Mesodermal cell (in vitro differentiated cells): ENCODE measurements at regions not wholly inside any gene's neighbourhood (a gene's known extent, or its start where the extent isn't known, plus 50 kb on each side); places are given as distances from the start of the nearest gene placed in this dataset.
A peak's percentile ranks its signal among the peaks of the same experiment; 100 is the strongest.
"Not testable (repeated sequence)": the region's sequence is repeated elsewhere in the genome, so short reads cannot be mapped to it uniquely, and the experiment has no call there.

Experiments used
- H3K27ac ChIP-seq: 2 replicates; pipeline ENCODE4 v1.7.0; 2013; ENCODE audit warnings: mild to moderate bottlenecking, low read depth, low read length, moderate library complexity; ENCODE audit not compliant: severe bottlenecking
- H3K36me3 ChIP-seq: 2 replicates; pipeline ENCODE4 v1.7.1; 2013; ENCODE audit warnings: mild to moderate bottlenecking, low read length, moderate library complexity; ENCODE audit not compliant: control insufficient read depth, insufficient read depth
- H3K4me1 ChIP-seq: one replicate; pipeline ENCODE4 v1.7.1; 2013; ENCODE audit warnings: mild to moderate bottlenecking, low read length; ENCODE audit not compliant: insufficient read depth, control insufficient read depth, poor library complexity, severe bottlenecking
- H3K4me3 ChIP-seq: 2 replicates; pipeline ENCODE4 v1.7.0; 2013; ENCODE audit warnings: low read length, control low read depth, mild to moderate bottlenecking; ENCODE audit not compliant: insufficient read depth, poor library complexity, severe bottlenecking; ENCODE audit errors: extremely low read depth
- H3K9me3 ChIP-seq: 2 replicates; pipeline ENCODE4 v1.7.1; 2013; ENCODE audit warnings: mild to moderate bottlenecking, low read length, moderate library complexity; ENCODE audit not compliant: control insufficient read depth
- WGBS, 2 experiments: methylation state at CpG; one replicate each; pipeline ENCODE4 v1.1.5; 2013; ENCODE audit warnings: missing lambda C conversion rate in 2 of 2; ENCODE audit not compliant: insufficient coverage in 2 of 2; 5-methylcytosine and 5-hydroxymethylcytosine counted together

DNA sequence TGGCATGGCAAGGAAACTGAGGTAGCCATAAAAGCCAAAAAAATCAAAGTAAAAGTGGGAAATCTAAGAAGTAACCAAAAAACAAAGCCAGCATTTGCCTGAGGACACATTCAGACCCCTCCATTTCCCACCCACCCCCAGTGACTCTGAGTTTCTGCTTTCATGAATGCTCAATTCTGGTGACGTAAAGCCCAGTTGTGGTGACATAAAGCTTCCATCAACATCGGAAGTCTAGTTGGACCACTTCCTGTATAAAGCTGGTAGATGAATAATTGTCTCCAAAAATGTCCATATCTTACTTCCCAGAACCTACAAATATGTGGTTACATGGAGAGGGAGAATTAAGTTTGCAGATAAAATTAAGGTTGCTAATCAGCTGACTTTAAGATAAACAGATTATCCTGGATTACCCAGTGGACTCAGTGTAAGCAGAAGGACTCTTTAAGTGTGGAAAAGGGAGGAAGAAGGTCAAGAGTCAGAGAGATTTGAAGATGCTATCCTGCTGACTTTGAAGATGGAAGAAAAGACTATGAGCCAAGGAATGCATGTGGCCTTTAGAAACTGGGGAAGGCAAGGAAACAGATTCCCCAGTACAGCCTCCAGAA lies 62.0 kb upstream of the ST3GAL6 start:
- Histone ChIP-seq H3K4me3 (no peak overlapping the region), H3K9me3 (no peaks in the 10 kb centered on the region), H3K36me3 (no peaks in the 10 kb centered on the region), H3K27ac (no peak overlapping the region), H3K4me1 (no peaks in the 10 kb centered on the region)
- WGBS, 2 experiments = no CpG with 5 or more reads among the region's 2 CpGs

DNA sequence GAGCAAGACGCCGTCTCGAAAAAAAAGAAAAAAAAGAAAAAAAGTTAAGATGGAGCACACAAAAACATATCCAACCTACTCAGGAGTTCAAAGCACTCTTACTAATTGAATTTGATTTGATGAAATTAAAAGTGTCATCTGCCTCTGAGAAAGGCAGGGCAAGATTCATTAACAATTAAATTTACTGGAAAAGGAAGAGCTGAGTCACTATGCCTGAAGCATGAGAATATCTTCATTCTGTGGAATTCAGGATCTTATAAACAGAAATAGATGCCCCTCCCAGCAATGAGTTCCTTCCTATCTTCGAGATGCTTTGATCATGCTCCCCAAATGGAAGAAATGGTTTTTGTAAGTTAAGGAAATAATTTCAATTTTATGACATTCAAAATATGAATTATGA lies 61.0 kb upstream of the ST3GAL6 start:
- H3K9me3 ChIP-seq = no peaks in the 10 kb centered on the region
- H3K4me1 ChIP-seq = no peaks in the 10 kb centered on the region
- no peaks in the 10 kb centered on the region for H3K36me3 ChIP-seq
- no peak overlapping the region for H3K4me3 ChIP-seq
- no peak overlapping the region for H3K27ac ChIP-seq
- no CpG with 5 or more reads among the region's 4 CpGs for WGBS, 2 experiments

DNA sequence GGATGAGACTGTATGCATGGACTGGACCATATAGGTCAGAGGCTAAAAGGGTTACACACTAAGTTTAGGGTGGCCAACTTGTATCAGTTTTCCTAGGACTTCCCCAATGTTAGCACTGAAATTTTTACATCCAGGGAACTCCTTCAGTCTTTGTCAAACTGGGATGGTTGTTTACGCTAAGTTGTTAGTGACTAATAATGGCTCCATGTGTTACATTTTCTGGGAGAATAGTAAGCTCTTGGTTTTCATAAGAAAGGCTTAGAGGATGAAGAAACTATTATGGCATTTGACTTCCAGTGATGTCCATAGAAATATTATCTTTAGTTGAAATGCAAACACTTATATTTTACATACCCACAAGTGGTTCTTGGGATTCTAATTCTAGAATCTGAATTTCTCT lies 57.9 kb upstream of the ST3GAL6 start:
- no peaks in the 10 kb centered on the region for H3K36me3 ChIP-seq
- no peaks in the 10 kb centered on the region for H3K9me3 ChIP-seq
- peaks cover 11% of the 10 kb centered on the region for H3K4me1 ChIP-seq
- no peak overlapping the region for H3K27ac ChIP-seq
- H3K4me3 ChIP-seq = no peak overlapping the region
- WGBS, 2 experiments = 78 to 100% methylated on average over 1 of the region's 1 CpG

DNA sequence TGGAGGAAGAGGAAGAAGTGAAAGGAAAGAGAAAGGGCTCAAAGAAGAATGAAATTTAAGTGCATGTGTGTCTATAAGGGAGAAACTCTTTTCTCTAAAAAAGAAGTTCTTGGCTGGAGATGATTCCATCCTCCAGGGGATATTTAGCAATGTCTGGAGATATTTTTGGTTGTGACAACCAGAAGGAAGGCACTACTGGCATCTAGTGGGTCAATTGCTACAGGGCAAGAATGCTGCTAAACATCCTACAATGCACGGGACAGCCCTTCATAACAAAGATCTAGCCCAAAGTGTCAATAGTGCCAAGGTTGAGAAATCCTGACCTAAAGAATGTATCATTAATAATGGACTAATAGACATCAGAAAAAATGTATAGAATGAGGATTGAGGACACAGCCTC lies 57.4 kb upstream of the ST3GAL6 start:
- Histone ChIP-seq H3K4me1 (peaks cover 12% of the 10 kb centered on the region), H3K4me3 (no peak overlapping the region), H3K27ac (no peak overlapping the region), H3K36me3 (no peaks in the 10 kb centered on the region), H3K9me3 (no peaks in the 10 kb centered on the region)
- whole genome bisulfite sequencing, 2 experiments = 83% methylated on average over 1 of the region's 1 CpG; no CpG with 5 or more reads in 1 of the 2 experiments

DNA sequence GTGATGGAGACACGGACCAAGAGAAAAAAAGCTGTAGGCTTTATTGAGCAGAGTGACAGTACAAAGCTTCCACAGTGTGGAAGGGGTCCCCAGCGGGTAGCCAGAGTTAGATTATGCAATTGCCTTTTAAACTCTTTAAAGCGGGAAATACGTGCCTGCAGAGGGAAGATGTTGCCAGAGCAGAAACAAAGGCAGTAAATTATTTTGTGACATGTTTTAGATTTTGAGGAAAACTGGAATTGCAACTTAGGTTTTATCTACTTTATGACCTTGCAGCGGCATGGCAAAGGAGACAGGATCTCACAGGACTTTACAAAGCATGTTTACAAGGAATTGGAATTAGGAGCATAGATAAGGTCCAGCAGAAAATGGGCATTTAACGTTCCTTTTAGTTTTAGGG lies 54.5 kb upstream of the ST3GAL6 start:
- not testable (repeated sequence) for H3K9me3 ChIP-seq, H3K36me3 ChIP-seq, H3K4me3 ChIP-seq
- 20 to 28% methylated on average over 4 to 5 of the region's 6 CpGs for WGBS, 2 experiments
- peaks cover 14% of the 10 kb centered on the region for H3K4me1 ChIP-seq
- H3K27ac ChIP-seq = peak overlapping the region; percentile 71

DNA sequence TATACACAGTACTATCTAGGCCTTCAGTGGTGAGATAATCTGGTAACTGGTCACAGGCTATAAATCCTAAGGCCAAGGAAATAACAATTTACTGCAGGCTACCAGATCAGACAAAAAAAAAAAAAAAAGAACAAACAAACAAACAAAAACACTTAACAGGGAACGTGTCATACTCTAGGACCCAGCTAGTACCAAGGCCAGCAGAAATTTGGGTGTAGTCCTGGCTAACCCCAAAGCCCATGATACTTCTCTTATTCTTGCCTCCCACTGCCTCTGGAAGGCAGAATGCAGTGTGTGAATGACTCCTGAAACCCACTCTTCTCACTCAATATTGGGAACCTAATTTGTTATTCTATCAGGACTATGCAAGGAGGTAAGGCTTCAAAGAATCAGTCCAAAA lies 53.7 kb upstream of the ST3GAL6 start:
- Histone ChIP-seq H3K4me3 (no peak overlapping the region), H3K36me3 (no peaks in the 10 kb centered on the region), H3K27ac (peak overlapping the region; percentile 71), H3K9me3 (peaks cover 4% of the 10 kb centered on the region), H3K4me1 (peaks cover 14% of the 10 kb centered on the region)
- WGBS, 2 experiments = no CpG with 5 or more reads among the region's 1 CpG

DNA sequence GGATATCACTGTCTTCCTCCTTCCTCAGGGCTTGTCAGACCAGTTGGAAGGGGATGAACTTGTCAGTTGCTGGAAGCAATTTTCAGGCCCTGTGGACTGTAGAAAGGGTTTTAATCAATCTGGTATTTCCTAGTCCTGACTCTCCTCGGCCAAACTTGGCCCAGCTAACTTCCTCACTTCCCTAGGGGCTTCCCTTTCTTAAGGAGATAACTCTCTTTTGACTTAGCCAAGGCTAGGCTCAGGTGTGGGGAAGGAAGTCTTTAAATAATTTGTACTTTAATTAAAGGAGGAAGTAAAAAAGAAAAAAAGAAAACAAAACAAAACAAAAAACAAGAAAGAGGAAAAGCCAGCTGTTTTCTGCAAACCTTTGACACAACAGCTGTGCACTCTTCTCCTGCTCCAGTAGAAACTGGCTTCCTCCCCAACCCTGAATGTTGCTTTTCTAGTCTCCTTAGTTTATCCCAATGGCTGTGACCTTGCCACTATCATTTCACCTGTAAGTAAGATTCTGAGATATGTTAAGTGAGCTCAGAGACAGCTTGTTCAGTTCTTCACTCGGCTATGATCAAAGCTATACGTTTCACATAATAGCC lies 53.0 kb upstream of the ST3GAL6 start:
- H3K9me3 ChIP-seq = peaks cover 4% of the 10 kb centered on the region
- WGBS, 2 experiments = no CpG with 5 or more reads among the region's 3 CpGs
- H3K4me3 ChIP-seq = no peak overlapping the region
- H3K36me3 ChIP-seq = no peaks in the 10 kb centered on the region
- no peak overlapping the region for H3K27ac ChIP-seq
- peaks cover 14% of the 10 kb centered on the region for H3K4me1 ChIP-seq

DNA sequence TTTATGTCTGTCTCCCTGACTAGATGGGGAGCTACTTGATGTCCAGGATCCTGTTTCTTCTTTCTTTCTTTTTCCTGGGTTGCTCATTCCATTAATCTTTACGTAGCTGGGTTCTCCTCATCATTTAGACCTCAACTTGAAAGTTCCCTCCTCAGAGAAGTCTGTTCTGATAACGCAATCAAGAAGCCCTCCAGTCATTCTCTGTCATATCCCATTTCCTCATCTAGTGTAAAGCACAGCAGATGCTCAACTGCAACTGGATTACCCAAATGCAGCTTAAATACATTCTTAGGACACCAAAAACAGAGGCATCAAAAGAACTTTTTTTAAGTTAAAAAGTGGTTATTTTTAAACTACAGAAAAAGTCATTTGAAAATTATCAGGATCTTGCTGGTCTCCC lies 51.7 kb upstream of the ST3GAL6 start:
- WGBS, 2 experiments = 89 to 95% methylated on average over 2 of the region's 2 CpGs
- Histone ChIP-seq H3K4me3 (no peak overlapping the region), H3K27ac (no peak overlapping the region), H3K9me3 (peaks cover 4% of the 10 kb centered on the region), H3K4me1 (peaks cover 14% of the 10 kb centered on the region), H3K36me3 (no peaks in the 10 kb centered on the region)

DNA sequence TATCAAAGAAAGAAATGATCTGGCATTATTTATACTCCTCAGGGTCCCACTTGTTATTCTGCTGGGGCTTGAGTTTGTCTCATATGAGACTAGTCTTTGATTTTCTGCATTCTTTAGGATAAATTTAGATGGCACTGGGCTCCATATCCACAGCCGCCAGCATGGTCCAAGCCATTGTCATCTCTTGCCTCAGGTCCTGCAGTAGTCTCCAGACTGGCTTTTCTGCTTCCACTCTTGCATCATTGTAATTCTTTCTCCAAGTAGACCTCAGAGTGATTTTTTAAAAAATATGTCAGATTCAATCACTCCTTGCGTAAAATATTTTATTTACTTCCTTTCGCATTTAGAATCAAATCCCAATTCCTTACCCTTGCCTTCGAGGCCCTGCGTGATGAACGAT lies 50.4 kb upstream of the ST3GAL6 start:
- 94 to 98% methylated on average over 6 of the region's 6 CpGs for WGBS, 2 experiments
- Histone ChIP-seq H3K36me3 (no peaks in the 10 kb centered on the region), H3K9me3 (peaks cover 4% of the 10 kb centered on the region)

DNA sequence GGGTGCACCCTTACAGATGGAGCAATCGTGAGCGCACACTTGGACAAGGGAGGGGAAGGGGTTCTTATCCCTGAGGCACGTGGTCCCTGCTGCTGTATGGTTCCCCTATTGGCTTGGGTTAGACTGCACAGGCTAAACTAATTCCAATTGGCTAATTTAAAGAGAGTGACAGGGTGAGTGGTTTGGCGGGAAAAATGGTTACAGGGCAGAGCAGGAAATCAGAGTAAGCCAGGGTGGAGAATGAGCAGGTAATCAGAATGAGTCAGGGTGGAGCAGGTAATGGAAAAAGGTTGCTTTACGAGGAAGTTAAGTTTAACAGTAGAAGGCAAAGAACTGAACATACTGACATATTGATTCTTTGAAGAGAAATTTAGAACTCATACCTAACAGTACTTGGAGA lies 49.8 kb upstream of the ST3GAL6 start:
- WGBS, 2 experiments = 95 to 100% methylated on average over 5 of the region's 5 CpGs
- not testable (repeated sequence) for H3K36me3 ChIP-seq, H3K27ac ChIP-seq, H3K9me3 ChIP-seq, H3K4me3 ChIP-seq
- H3K4me1 ChIP-seq = peaks cover 14% of the 10 kb centered on the region

More for the DNA sequence above, 50.4 kb upstream of the ST3GAL6 start:
- H3K27ac ChIP-seq = no peak overlapping the region
- peaks cover 14% of the 10 kb centered on the region for H3K4me1 ChIP-seq
- no peak overlapping the region for H3K4me3 ChIP-seq
